CD14-positive monocyte (primary cell): ENCODE measurements at regions not wholly inside any gene's neighbourhood (a gene's known extent, or its start where the extent isn't known, plus 50 kb on each side); places are given as distances from the start of the nearest gene placed in this dataset.

ENCODE experiments used
- DNase-seq, 3 donors: peaks; one replicate each; pipeline ENCODE4 v3.0.0-alpha.2; 2011 to 2022
- H2AFZ ChIP-seq: 2 replicates; pipeline ENCODE4 v1.6.0; 2012; ENCODE audit warnings: mild to moderate bottlenecking, low read depth, low read length, inconsistent platforms; ENCODE audit not compliant: insufficient read depth, poor library complexity, severe bottlenecking
- H3K27ac ChIP-seq, 2 donors: 1 replicate in 1 of 2; 2 replicates in 1 of 2; pipeline ENCODE4 v1.5.1; 2012 to 2013; ENCODE audit warnings: low read length in 2 of 2, control low read depth in 1 of 2, inconsistent platforms in 1 of 2, low read depth in 1 of 2, mild to moderate bottlenecking in 1 of 2
- H3K27me3 ChIP-seq, 2 donors: one replicate each; pipeline versions ENCODE4 v1.6.0 to v1.6.1; 2011 to 2013; ENCODE audit warnings: low read length in 2 of 2; ENCODE audit not compliant: control insufficient read depth in 2 of 2, insufficient read depth in 2 of 2
- H3K36me3 ChIP-seq, 2 donors: replicated peaks in 1 of 2; 1 replicate in 1 of 2; 2 replicates in 1 of 2; pipeline versions ENCODE4 v1.5.1 to v1.6.1; 2012 to 2013; ENCODE audit warnings: low read length in 2 of 2, control low read depth in 1 of 2, inconsistent platforms in 1 of 2, mild to moderate bottlenecking in 1 of 2; ENCODE audit not compliant: insufficient read depth in 2 of 2, control insufficient read depth in 1 of 2
- H3K4me1 ChIP-seq, 2 donors: 1 replicate in 1 of 2; 2 replicates in 1 of 2; pipeline versions ENCODE4 v1.5.1 to v1.6.1; 2012 to 2013; ENCODE audit warnings: low read length in 2 of 2, control low read depth in 1 of 2, inconsistent platforms in 1 of 2, mild to moderate bottlenecking in 1 of 2, moderate library complexity in 1 of 2; ENCODE audit not compliant: insufficient read depth in 2 of 2, control insufficient read depth in 1 of 2
- H3K4me2 ChIP-seq: replicated peaks from 2 replicates; pipeline ENCODE3; 2012; ENCODE audit warnings: low read length, moderate library complexity, mild to moderate bottlenecking; ENCODE audit not compliant: poor library complexity, severe bottlenecking; ENCODE audit errors: extremely low read depth
- H3K4me3 ChIP-seq, 3 experiments: fragments of 200-600 bp in 1 of 3; sonication (generic) in 1 of 3; replicated peaks in 1 of 3; 1 replicate in 2 of 3; 2 replicates in 1 of 3; pipeline ENCODE4 v1.5.1; 2011 to 2013; ENCODE audit warnings: low read length in 3 of 3, mild to moderate bottlenecking in 3 of 3, control low read depth in 2 of 3, low read depth in 2 of 3, inconsistent platforms in 1 of 3, moderate library complexity in 1 of 3
- H3K79me2 ChIP-seq: 2 replicates; pipeline ENCODE4 v1.6.0; 2012; ENCODE audit warnings: mild to moderate bottlenecking, control low read depth, inconsistent platforms, low read length, moderate library complexity; ENCODE audit not compliant: insufficient read depth
- H3K9ac ChIP-seq: 2 replicates; pipeline ENCODE4 v1.6.0; 2017; ENCODE audit warnings: low read length, mild to moderate bottlenecking; ENCODE audit not compliant: insufficient read depth, poor library complexity, severe bottlenecking
- H3K9me3 ChIP-seq, 2 donors: replicated peaks in 1 of 2; 1 replicate in 1 of 2; 2 replicates in 1 of 2; pipeline versions ENCODE4 v1.5.1 to v1.6.1; 2012 to 2013; ENCODE audit warnings: low read length in 2 of 2, control low read depth in 1 of 2; ENCODE audit not compliant: control insufficient read depth in 1 of 2, insufficient read depth in 1 of 2
- H4K20me1 ChIP-seq: 2 replicates; pipeline ENCODE4 v1.6.0; 2012; ENCODE audit warnings: mild to moderate bottlenecking, low read length, control low read depth, moderate library complexity; ENCODE audit not compliant: insufficient read depth
- H3K27ac Mint-ChIP-seq, 7 donors: one replicate each; pipeline ENCODE4 v1.8.0; 2020; ENCODE audit warnings: mild to moderate bottlenecking in 7 of 7, mixed read lengths in 7 of 7, moderate library complexity in 6 of 7, inconsistent platforms in 2 of 7
- H3K27me3 Mint-ChIP-seq, 3 donors: one replicate each; pipeline ENCODE4 v1.8.0; 2021 to 2022; ENCODE audit warnings: low read depth in 3 of 3, mild to moderate bottlenecking in 3 of 3, mixed read lengths in 3 of 3, moderate library complexity in 3 of 3, inconsistent platforms in 1 of 3
- H3K36me3 Mint-ChIP-seq, 2 donors: one replicate each; pipeline ENCODE4 v1.8.0; 2020; ENCODE audit warnings: mixed read lengths in 2 of 2, inconsistent platforms in 1 of 2, mild to moderate bottlenecking in 1 of 2
- H3K4me1 Mint-ChIP-seq: one replicate; pipeline ENCODE4 v1.8.0; 2020; ENCODE audit warnings: mild to moderate bottlenecking, mixed read lengths
- H3K4me3 Mint-ChIP-seq, 2 donors: one replicate each; pipeline ENCODE4 v1.8.0; 2020; ENCODE audit warnings: mild to moderate bottlenecking in 2 of 2, mixed read lengths in 2 of 2, moderate library complexity in 1 of 2
- H3K9me3 Mint-ChIP-seq, 7 donors: one replicate each; pipeline ENCODE4 v1.8.0; 2020 to 2022; ENCODE audit warnings: mixed read lengths in 7 of 7, mild to moderate bottlenecking in 6 of 7, moderate library complexity in 6 of 7, inconsistent platforms in 2 of 7
- CTCF ChIP-seq: fragments of 200-600 bp; IDR thresholded peaks from one replicate; pipeline ENCODE4 v1.8.0; 2022; ENCODE audit warnings: antibody characterized with exemption, mild to moderate bottlenecking
- WGBS: methylation state at CpG from one replicate; pipeline ENCODE4 v1.1.5; 2013; ENCODE audit warnings: missing lambda C conversion rate; ENCODE audit not compliant: insufficient coverage; 5-methylcytosine and 5-hydroxymethylcytosine counted together
- intact Hi-C, 2 donors: fragments of 100-400 bp; cut with micrococcal nuclease; formaldehyde crosslinking; loops; one replicate each; pipeline versions ENCODE4 v1.15.0 to v1.15.1; 2023

GRCh38 chr16:8247993-8248392 is 342.3 kb downstream of the TMEM114 start:
- no peak for TF ChIP-seq CTCF
- H3K4me3 Mint-ChIP-seq = no peak overlapping the region
- Histone ChIP-seq H3K9me3 (no peaks in the 10 kb centered on the region), H2AFZ (no peak overlapping the region), H3K79me2 (no peaks in the 10 kb centered on the region), H3K36me3 (no peaks in the 10 kb centered on the region), H3K9ac (no peak overlapping the region), H3K4me2 (no peak overlapping the region), H4K20me1 (no peaks in the 10 kb centered on the region), H3K4me1 (no peaks in the 10 kb centered on the region), H3K27me3 (no peaks in the 10 kb centered on the region), H3K27ac (no peak overlapping the region), H3K4me3 (no peak overlapping the region)
- intact Hi-C loops = no loop called here
- H3K9me3 Mint-ChIP-seq = peaks cover 0 to 5% (median 0%) of the 10 kb centered on the region in 7 donors
- WGBS = 80% methylated on average over 3 of the region's 8 CpGs
- H3K36me3 Mint-ChIP-seq = no peaks in the 10 kb centered on the region
- DNase-seq = no peak
- no peaks in the 10 kb centered on the region for H3K27me3 Mint-ChIP-seq
- H3K27ac Mint-ChIP-seq = no peak overlapping the region
- no peaks in the 10 kb centered on the region for H3K4me1 Mint-ChIP-seq

- Histone ChIP-seq H3K36me3 (no peaks in the 10 kb centered on the region), H3K4me2 (no peak overlapping the region), H3K4me1 (no peaks in the 10 kb centered on the region), H3K79me2 (no peaks in the 10 kb centered on the region), H3K27ac (no peak overlapping the region), H3K27me3 (no peaks in the 10 kb centered on the region), H2AFZ (no peak overlapping the region), H3K9me3 (no peaks in the 10 kb centered on the region), H4K20me1 (no peaks in the 10 kb centered on the region), H3K9ac (no peak overlapping the region), H3K4me3 (no peak overlapping the region)
- intact Hi-C loops = no loop called here
- Mint-ChIP-seq H3K9me3 (peaks cover 0 to 7% (median 0%) of the 10 kb centered on the region in 7 donors), H3K27me3 (no peaks in the 10 kb centered on the region), H3K4me3 (no peak overlapping the region), H3K36me3 (no peaks in the 10 kb centered on the region), H3K27ac (no peak overlapping the region), H3K4me1 (no peaks in the 10 kb centered on the region)
- 77% methylated on average over 3 of the region's 4 CpGs for WGBS
- TF ChIP-seq CTCF = no peak
- DNase-seq = no peak
Observed at GRCh38 chr16:8243981-8244380, 346.3 kb downstream of the TMEM114 start.
